ENCODE measurements at regions not wholly inside any gene's neighbourhood (a gene's known extent, or its start where the extent isn't known, plus 50 kb on each side); places are given as distances from the start of the nearest gene placed in this dataset.
"Not testable (repeated sequence)": the region's sequence is repeated elsewhere in the genome, so short reads cannot be mapped to it uniquely, and the experiment has no call there.

- TF ChIP-seq CTCF (IDR thresholded peaks at IDR 0.05): no peak
- no peak for ATAC-seq (ENCODE audit: low FRiP score)
Measured at GRCh38 chr4:77501240-77501639, 104.4 kb upstream of the CXCL13 start.

GRCh38 chr4:77501851-77502250, 103.8 kb upstream of the CXCL13 start:
- TF ChIP-seq CTCF (IDR thresholded peaks at IDR 0.05): no peak
- ATAC-seq (ENCODE audit: low FRiP score) (no peak), DNase-seq (ENCODE audit: low spot score) (no peak)

More at GRCh38 chr4:77501240-77501639, 104.4 kb upstream of the CXCL13 start:
- no peak for DNase-seq (ENCODE audit: low spot score)

GRCh38 chr4:77504407-77504806, 101.2 kb upstream of the CXCL13 start:
- ATAC-seq (ENCODE audit: low FRiP score) (no peak), DNase-seq (ENCODE audit: low spot score) (no peak)
- TF ChIP-seq CTCF (IDR thresholded peaks at IDR 0.05): no peak

- DNase-seq (ENCODE audit: low spot score) (no peak), ATAC-seq (ENCODE audit: low FRiP score) (no peak)
- TF ChIP-seq CTCF (IDR thresholded peaks at IDR 0.05): no peak
Measured at GRCh38 chr4:77505275-77505957, 100.2 kb upstream of the CXCL13 start.

GRCh38 chr4:77505958-77506319, 99.7 kb upstream of the CXCL13 start:
- DNase-seq (ENCODE audit: low spot score): no peak
- TF ChIP-seq CTCF (IDR thresholded peaks at IDR 0.05): no peak
- ATAC-seq (ENCODE audit: low FRiP score): no peak

GRCh38 chr4:77510367-77510766, 95.3 kb upstream of the CXCL13 start:
- no peak for TF ChIP-seq CTCF (IDR thresholded peaks at IDR 0.05)
- ATAC-seq (ENCODE audit: low FRiP score) (no peak), DNase-seq (ENCODE audit: low spot score) (no peak)

GRCh38 chr4:77525538-77525937, 80.1 kb upstream of the CXCL13 start:
- TF ChIP-seq CTCF (IDR thresholded peaks at IDR 0.05): no peak
- DNase-seq (ENCODE audit: low spot score) (no peak), ATAC-seq (ENCODE audit: low FRiP score) (no peak)

GRCh38 chr4:77527900-77528299, 77.7 kb upstream of the CXCL13 start:
- not testable (repeated sequence) for ATAC-seq (ENCODE audit: low FRiP score)

More at GRCh38 chr4:77527900-77528299, 77.7 kb upstream of the CXCL13 start:
- not testable (repeated sequence) for DNase-seq (ENCODE audit: low spot score)
